H1 (cell line): ENCODE measurements at regions not wholly inside any gene's neighbourhood (a gene's known extent, or its start where the extent isn't known, plus 50 kb on each side); places are given as distances from the start of the nearest gene placed in this dataset.
A peak's percentile ranks its signal among the peaks of the same experiment; 100 is the strongest.

Source experiments
- CTCF ChIA-PET: fragments of 300-600 bp; sonication (Branson Sonifier 250); formaldehyde crosslinking; loops from one replicate; lab custom pipeline; 2021; ENCODE audit not compliant: partially characterized antibody; lab: Charles Lee
- POLR2A ChIA-PET: fragments of 300-600 bp; sonication (Branson Sonifier 250); formaldehyde crosslinking; loops from one replicate; lab custom pipeline; 2021; ENCODE audit warnings: inconsistent platforms; ENCODE audit not compliant: partially characterized antibody; lab: Charles Lee
- DNase-seq, 2 experiments: peaks; one replicate each; pipeline versions ENCODE4 v3.0.0 to v3.0.0-alpha.2; 2010 to 2022; ENCODE audit warnings: low spot score in 2 of 2, low read depth in 1 of 2, mixed read lengths in 1 of 2
- FAIRE-seq: peaks from 2 replicates; lab custom pipeline; 2011; peaks lifted over from hg19 to GRCh38; lab: Jason Lieb, UNC
- H2AFZ ChIP-seq: 2 replicates; pipeline ENCODE4 v1.8.1; 2012; ENCODE audit warnings: low read length, inconsistent platforms
- H2AK5ac ChIP-seq: 2 replicates; pipeline ENCODE4 v1.6.1; 2013; ENCODE audit warnings: low read depth, low read length
- H2BK120ac ChIP-seq: replicated peaks from 2 replicates; pipeline ENCODE3; 2013; ENCODE audit warnings: low read depth, low read length, inconsistent platforms
- H2BK12ac ChIP-seq: 2 replicates; pipeline ENCODE4 v1.6.1; 2013; ENCODE audit warnings: low read depth, low read length
- H2BK15ac ChIP-seq: 2 replicates; pipeline ENCODE4 v1.6.1; 2013; ENCODE audit warnings: low read length
- H2BK20ac ChIP-seq: 2 replicates; pipeline ENCODE4 v1.6.1; 2013; ENCODE audit warnings: low read length
- H2BK5ac ChIP-seq: 2 replicates; pipeline ENCODE4 v1.6.1; 2013; ENCODE audit warnings: low read depth, low read length
- H3K14ac ChIP-seq: 2 replicates; pipeline ENCODE4 v1.6.1; 2013; ENCODE audit warnings: inconsistent platforms; ENCODE audit not compliant: insufficient read length
- H3K18ac ChIP-seq: 2 replicates; pipeline ENCODE4 v1.6.1; 2013; ENCODE audit warnings: low read length; ENCODE audit errors: extremely low read depth
- H3K23ac ChIP-seq: 2 replicates; pipeline ENCODE4 v1.6.1; 2013; ENCODE audit warnings: inconsistent platforms; ENCODE audit not compliant: insufficient read length
- H3K23me2 ChIP-seq: 2 replicates; pipeline ENCODE4 v1.6.1; 2013; ENCODE audit warnings: low read depth, low read length
- H3K27ac ChIP-seq: 2 replicates; pipeline ENCODE4 v1.6.1; 2011; ENCODE audit warnings: low read depth, low read length, inconsistent platforms
- H3K27me3 ChIP-seq, 4 experiments: replicated peaks in 1 of 4; 1 replicate in 1 of 4; 2 replicates in 3 of 4; pipeline versions ENCODE4 v1.6.1 to v1.8.1; 2011 to 2013; ENCODE audit warnings: low read length in 3 of 4, mild to moderate bottlenecking in 3 of 4, inconsistent platforms in 2 of 4, mixed read lengths in 2 of 4, moderate library complexity in 1 of 4; ENCODE audit not compliant: control insufficient read depth in 3 of 4, insufficient read depth in 3 of 4; ENCODE audit errors: extremely low read depth in 1 of 4
- H3K36me3 ChIP-seq, 4 experiments: 2 replicates each; pipeline versions ENCODE4 v1.6.1 to v1.8.1; 2011 to 2013; ENCODE audit warnings: mild to moderate bottlenecking in 4 of 4, low read length in 3 of 4, moderate library complexity in 2 of 4, control low read depth in 1 of 4, inconsistent platforms in 1 of 4; ENCODE audit not compliant: insufficient read depth in 4 of 4, control insufficient read depth in 2 of 4
- H3K4ac ChIP-seq: replicated peaks from 2 replicates; pipeline ENCODE3; 2013; ENCODE audit warnings: low read length, low read depth, mixed read lengths, inconsistent platforms; ENCODE audit not compliant: insufficient read length
- H3K4me1 ChIP-seq, 4 experiments: replicated peaks in 1 of 4; 1 replicate in 1 of 4; 2 replicates in 3 of 4; pipeline versions ENCODE4 v1.6.1 to v1.8.1; 2011 to 2013; ENCODE audit warnings: low read length in 3 of 4, inconsistent platforms in 2 of 4, mixed read lengths in 1 of 4; ENCODE audit not compliant: insufficient read depth in 4 of 4, control insufficient read depth in 3 of 4
- H3K4me2 ChIP-seq, 2 experiments: 2 replicates each; pipeline versions ENCODE4 v1.6.1 to v1.8.1; 2011 to 2013; ENCODE audit warnings: low read depth in 2 of 2, low read length in 2 of 2, control low read depth in 1 of 2, inconsistent platforms in 1 of 2, mild to moderate bottlenecking in 1 of 2; ENCODE audit not compliant: insufficient read depth in 1 of 2
- H3K4me3 ChIP-seq, 4 experiments: fragments of 200-600, 300-600 bp in 1 of 4; sonication (generic), shearing (Covaris generic), sonication (Bioruptor Twin) in 1 of 4; 2 replicates each; pipeline versions ENCODE4 v1.5.1 to v1.8.1; 2011 to 2016; ENCODE audit warnings: low read length in 4 of 4, low read depth in 3 of 4, control low read depth in 2 of 4, inconsistent platforms in 2 of 4, mild to moderate bottlenecking in 2 of 4, mixed read lengths in 1 of 4, moderate library complexity in 1 of 4; ENCODE audit not compliant: insufficient read depth in 2 of 4; ENCODE audit errors: extremely low read depth in 1 of 4
- H3K56ac ChIP-seq: replicated peaks from 2 replicates; pipeline ENCODE3; 2013; ENCODE audit warnings: low read depth, mild to moderate bottlenecking, mixed read lengths, low read length, inconsistent platforms; ENCODE audit not compliant: insufficient read length
- H3K79me1 ChIP-seq: 2 replicates; pipeline ENCODE4 v1.6.1; 2013; ENCODE audit warnings: low read depth, low read length, control low read depth
- H3K79me2 ChIP-seq, 2 experiments: 2 replicates each; pipeline versions ENCODE4 v1.6.1 to v1.8.1; 2012 to 2013; ENCODE audit warnings: low read length in 2 of 2, mild to moderate bottlenecking in 2 of 2, inconsistent platforms in 1 of 2; ENCODE audit not compliant: insufficient read depth in 2 of 2, control insufficient read depth in 1 of 2
- H3K9ac ChIP-seq, 4 experiments: replicated peaks in 1 of 4; 1 replicate in 1 of 4; 2 replicates in 3 of 4; pipeline versions ENCODE4 v1.6.1 to v1.8.1; 2011 to 2013; ENCODE audit warnings: low read depth in 3 of 4, low read length in 3 of 4, control low read depth in 2 of 4, mild to moderate bottlenecking in 2 of 4, moderate library complexity in 2 of 4, inconsistent platforms in 1 of 4; ENCODE audit errors: extremely low read depth in 1 of 4
- H3K9me3 ChIP-seq, 2 experiments: 2 replicates each; pipeline versions ENCODE4 v1.6.1 to v1.8.1; 2012 to 2013; ENCODE audit warnings: mild to moderate bottlenecking in 2 of 2, moderate library complexity in 2 of 2, control low read depth in 1 of 2, inconsistent platforms in 1 of 2, low read depth in 1 of 2, low read length in 1 of 2, mixed read lengths in 1 of 2; ENCODE audit not compliant: insufficient read depth in 2 of 2
- H4K20me1 ChIP-seq, 2 experiments: replicated peaks in 1 of 2; 2 replicates each; pipeline versions ENCODE3 to v1.8.1; 2011 to 2013; ENCODE audit warnings: inconsistent platforms in 2 of 2, low read length in 2 of 2, mild to moderate bottlenecking in 1 of 2; ENCODE audit not compliant: insufficient read depth in 2 of 2, control insufficient read depth in 1 of 2
- H4K5ac ChIP-seq: 2 replicates; pipeline ENCODE4 v1.6.1; 2013; ENCODE audit warnings: low read length, low read depth, mixed read lengths, inconsistent platforms; ENCODE audit not compliant: insufficient read length
- H4K8ac ChIP-seq: 2 replicates; pipeline ENCODE4 v1.8.0; 2013; ENCODE audit warnings: mild to moderate bottlenecking, moderate library complexity, low read length, inconsistent platforms; ENCODE audit not compliant: insufficient read depth; ENCODE audit errors: extremely low read depth
- H4K91ac ChIP-seq: replicated peaks from 2 replicates; pipeline ENCODE3; 2013; ENCODE audit warnings: low read length, mixed read lengths, inconsistent platforms; ENCODE audit not compliant: insufficient read length
- RAD21 ChIP-seq, 2 experiments: IDR thresholded peaks in 1 of 2; conservative IDR thresholded peaks in 1 of 2; 2 replicates each; pipeline ENCODE4 v1.6.1; 2011; ENCODE audit warnings: low read depth in 2 of 2, low read length in 2 of 2, improper control_type of control experiment in 1 of 2, inconsistent platforms in 1 of 2, mild to moderate bottlenecking in 1 of 2, moderate library complexity in 1 of 2
- WGBS, 2 experiments: shearing (Covaris generic) in 1 of 2; methylation state at CpG; one replicate each; pipeline versions ENCODE4 v1.1.6 to v1.1.7; 2013 to 2015; ENCODE audit warnings: low lambda C conversion rate in 2 of 2, mixed read lengths in 2 of 2, inconsistent platforms in 1 of 2, low coverage in 1 of 2, missing lambda C conversion rate in 1 of 2; ENCODE audit not compliant: insufficient replicate concordance in 2 of 2, insufficient coverage in 1 of 2, insufficient read length in 1 of 2; ENCODE audit errors: extremely low coverage in 1 of 2, missing lambda C conversion rate in 1 of 2; 5-methylcytosine and 5-hydroxymethylcytosine counted together
- TF ChIP-seq, protein P1 (sequence below), 3 experiments: IDR thresholded peaks; 1 replicate in 2 of 3; 2 replicates in 1 of 3; pipeline versions ENCODE4 v1.5.1 to v1.6.1; 2011; ENCODE audit warnings: low read length in 3 of 3, mild to moderate bottlenecking in 3 of 3, inconsistent platforms in 2 of 3, low read depth in 1 of 3, moderate library complexity in 1 of 3; ENCODE audit not compliant: insufficient read depth in 1 of 3; ENCODE audit errors: control extremely low read depth in 1 of 3

DNA sequence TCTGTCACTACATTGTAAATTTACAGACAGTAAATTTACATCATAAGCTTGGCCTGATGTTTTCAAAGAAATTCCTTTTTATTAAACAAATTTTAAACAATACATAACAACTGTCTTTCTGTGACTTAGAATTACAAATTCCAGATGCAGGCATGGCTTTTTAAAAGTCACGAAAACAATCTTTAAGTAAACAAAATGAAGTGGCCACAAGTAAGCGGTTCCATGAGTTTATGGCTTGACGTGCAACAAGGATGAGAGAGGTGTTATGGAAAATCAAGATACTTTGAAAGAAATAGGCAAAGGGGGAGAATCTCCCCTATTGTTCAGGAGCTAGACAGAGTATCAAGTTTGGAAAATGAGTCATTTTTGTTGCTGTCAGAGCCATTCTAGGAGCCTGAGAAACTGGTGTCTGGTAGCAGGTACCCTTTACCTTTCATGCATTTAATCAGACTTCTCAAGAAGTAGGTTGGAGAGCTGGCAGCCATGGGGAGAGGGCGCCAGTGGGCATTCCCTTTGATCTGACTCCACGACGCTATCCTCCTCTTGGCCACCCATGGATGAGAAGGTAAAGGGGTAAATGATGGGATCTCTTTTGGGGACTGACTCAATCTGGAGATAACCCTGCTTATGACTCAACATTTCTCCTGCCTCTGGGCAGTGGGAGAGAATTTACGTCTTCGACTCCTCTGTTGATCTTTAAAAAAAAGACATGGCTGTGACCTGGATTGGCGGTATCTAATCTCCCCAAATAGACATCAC is 217.2 kb downstream of the SPRY1 start:
- H2BK20ac ChIP-seq: no peak overlapping the region
- no peak overlapping the region for H3K4me3 ChIP-seq
- no peak overlapping the region for H4K8ac ChIP-seq
- H3K18ac ChIP-seq: no peak overlapping the region
- H4K5ac ChIP-seq: no peak overlapping the region
- H3K27ac ChIP-seq: no peak overlapping the region
- H2AK5ac ChIP-seq: no peak overlapping the region
- no peak overlapping the region for H2AFZ ChIP-seq
- no peak overlapping the region for H2BK15ac ChIP-seq
- no peak for TF ChIP-seq RAD21 (IDR thresholded peaks at IDR 0.05 in 1 of 2, conservative IDR thresholded peaks at IDR 0.05 in 1 of 2; ENCODE audit: low read depth in 2 of 2, low read length in 2 of 2)
- TF ChIP-seq, protein P1, sequence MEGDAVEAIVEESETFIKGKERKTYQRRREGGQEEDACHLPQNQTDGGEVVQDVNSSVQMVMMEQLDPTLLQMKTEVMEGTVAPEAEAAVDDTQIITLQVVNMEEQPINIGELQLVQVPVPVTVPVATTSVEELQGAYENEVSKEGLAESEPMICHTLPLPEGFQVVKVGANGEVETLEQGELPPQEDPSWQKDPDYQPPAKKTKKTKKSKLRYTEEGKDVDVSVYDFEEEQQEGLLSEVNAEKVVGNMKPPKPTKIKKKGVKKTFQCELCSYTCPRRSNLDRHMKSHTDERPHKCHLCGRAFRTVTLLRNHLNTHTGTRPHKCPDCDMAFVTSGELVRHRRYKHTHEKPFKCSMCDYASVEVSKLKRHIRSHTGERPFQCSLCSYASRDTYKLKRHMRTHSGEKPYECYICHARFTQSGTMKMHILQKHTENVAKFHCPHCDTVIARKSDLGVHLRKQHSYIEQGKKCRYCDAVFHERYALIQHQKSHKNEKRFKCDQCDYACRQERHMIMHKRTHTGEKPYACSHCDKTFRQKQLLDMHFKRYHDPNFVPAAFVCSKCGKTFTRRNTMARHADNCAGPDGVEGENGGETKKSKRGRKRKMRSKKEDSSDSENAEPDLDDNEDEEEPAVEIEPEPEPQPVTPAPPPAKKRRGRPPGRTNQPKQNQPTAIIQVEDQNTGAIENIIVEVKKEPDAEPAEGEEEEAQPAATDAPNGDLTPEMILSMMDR (IDR thresholded peaks at IDR 0.05; ENCODE audit: control extremely low read depth in 1 of 3, insufficient read depth in 1 of 3, low read depth in 1 of 3, low read length in 3 of 3): peak in 1 of 3 experiments; percentile 21; a peak in 1 of 4 replicates
- H3K9ac ChIP-seq: no peak overlapping the region
- H3K23me2 ChIP-seq: no peaks in the 10 kb centered on the region
- no peaks in the 10 kb centered on the region for H3K79me2 ChIP-seq
- H3K9me3 ChIP-seq: no peaks in the 10 kb centered on the region; a peak in 1 of 4 replicates
- H3K79me1 ChIP-seq: no peaks in the 10 kb centered on the region
- H3K14ac ChIP-seq: no peak overlapping the region
- POLR2A ChIA-PET: no interaction called here
- no peak overlapping the region for H3K4ac ChIP-seq
- no peaks in the 10 kb centered on the region for H3K4me1 ChIP-seq
- no peak overlapping the region for H3K4me2 ChIP-seq
- CTCF ChIA-PET: interaction anchor here (0.8 kb wide), 1 partner anchor 50 kb away, joined by 3 read pairs; no protein-coding TSS in a partner anchor
- FAIRE-seq: no peak
- H2BK5ac ChIP-seq: no peak overlapping the region
- H3K36me3 ChIP-seq: no peaks in the 10 kb centered on the region
- DNase-seq: no peak
- no peaks in the 10 kb centered on the region for H3K27me3 ChIP-seq
- no peaks in the 10 kb centered on the region for H4K20me1 ChIP-seq
- H2BK120ac ChIP-seq: no peak overlapping the region
- 89% methylated on average over 9 of the region's 9 CpGs; no CpG with 5 or more reads in 1 of the 2 experiments for WGBS, 2 experiments
- H3K23ac ChIP-seq: no peak overlapping the region
- H4K91ac ChIP-seq: no peak overlapping the region
- H2BK12ac ChIP-seq: no peak overlapping the region
- no peak overlapping the region for H3K56ac ChIP-seq
